Gastrocnemius medialis (tissue), 4 donors: ENCODE measurements at regions not wholly inside any gene's neighbourhood (a gene's known extent, or its start where the extent isn't known, plus 50 kb on each side); places are given as distances from the start of the nearest gene placed in this dataset.

Experiments used
- CTCF ChIP-seq, 5 experiments: fragments of 450-650 bp in 3 of 5; fragments of 200-600 bp in 2 of 5; sonication (generic) in 2 of 5; IDR thresholded peaks in 4 of 5; conservative IDR thresholded peaks in 1 of 5; 1 replicate in 4 of 5; 2 replicates in 1 of 5; pipeline ENCODE4 v1.5.1; 2016 to 2019; ENCODE audit warnings: antibody characterized with exemption in 5 of 5, mild to moderate bottlenecking in 3 of 5, moderate library complexity in 3 of 5
- POLR2A ChIP-seq, 2 donors: fragments of 450-650 bp; IDR thresholded peaks; one replicate each; pipeline ENCODE4 v1.6.1; 2017; ENCODE audit warnings: antibody characterized with exemption in 2 of 2, mild to moderate bottlenecking in 2 of 2, moderate library complexity in 2 of 2

GRCh38 chr12:24462946-24463345 is 486.0 kb downstream of the BCAT1 start:
- TF ChIP-seq CTCF (IDR thresholded peaks at IDR 0.05 in 4 of 5, conservative IDR thresholded peaks at IDR 0.05 in 1 of 5) (no peak), POLR2A (IDR thresholded peaks at IDR 0.05) (no peak)
